ENCODE measurements at regions not wholly inside any gene's neighbourhood (a gene's known extent, or its start where the extent isn't known, plus 50 kb on each side); places are given as distances from the start of the nearest gene placed in this dataset.
A peak's percentile ranks its signal among the peaks of the same experiment; 100 is the strongest.
"Not testable (repeated sequence)": the region's sequence is repeated elsewhere in the genome, so short reads cannot be mapped to it uniquely, and the experiment has no call there.

DNA sequence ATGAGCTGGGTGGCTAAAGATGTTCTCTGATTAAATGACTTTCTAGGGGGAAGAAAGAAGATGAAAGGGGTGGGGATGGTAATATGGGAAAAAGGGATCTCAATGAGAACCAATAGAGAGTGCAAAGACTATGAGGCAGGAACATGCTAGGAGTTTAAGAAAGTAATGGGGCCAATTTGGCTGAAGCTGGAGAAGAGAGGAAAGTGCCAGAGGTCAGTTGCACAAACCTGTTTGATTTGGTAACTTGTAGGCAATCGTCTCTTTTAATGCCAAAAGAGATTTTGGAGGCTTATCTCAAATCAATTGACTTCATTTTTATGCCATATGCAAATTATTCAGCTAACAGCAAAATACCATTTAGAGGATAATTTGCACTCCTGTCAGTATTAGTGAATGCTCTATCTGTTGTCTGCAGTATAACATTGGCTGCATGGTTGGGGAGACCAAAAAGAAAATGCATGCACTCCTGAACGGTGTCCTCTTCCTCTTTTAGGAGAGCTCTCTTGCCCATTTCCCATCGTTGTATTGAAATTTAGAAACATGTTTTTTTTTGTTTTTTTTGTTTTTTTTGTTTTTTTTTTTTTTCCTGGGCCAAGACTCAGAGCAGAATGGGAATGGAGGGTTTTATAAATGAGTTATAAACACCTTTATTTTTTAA, 193.9 kb downstream of the BTBD3 start:
- H3K27ac ChIP-seq = no peak overlapping the region
- H3K27me3 ChIP-seq (replicated peaks; ENCODE audit: insufficient read depth) = no peaks in the 10 kb centered on the region
- DNase-seq (ENCODE audit: low spot score) = no peak
- H3K36me3 ChIP-seq = no peaks in the 10 kb centered on the region
- TF ChIP-seq POLR2AphosphoS5 (IDR thresholded peaks at IDR 0.05) = no peak
- no peak for TF ChIP-seq CTCF (IDR thresholded peaks at IDR 0.05)
- TF ChIP-seq POLR2A (IDR thresholded peaks at IDR 0.05) = no peak
- WGBS = 55% methylated on average over 3 of the region's 3 CpGs
- H3K9me3 ChIP-seq = no peaks in the 10 kb centered on the region
- intact Hi-C loops (cut with DNase I) = no loop called here
- H3K4me3 ChIP-seq = no peak overlapping the region
- H3K4me1 ChIP-seq (replicated peaks) = peaks cover 6% of the 10 kb centered on the region

DNA sequence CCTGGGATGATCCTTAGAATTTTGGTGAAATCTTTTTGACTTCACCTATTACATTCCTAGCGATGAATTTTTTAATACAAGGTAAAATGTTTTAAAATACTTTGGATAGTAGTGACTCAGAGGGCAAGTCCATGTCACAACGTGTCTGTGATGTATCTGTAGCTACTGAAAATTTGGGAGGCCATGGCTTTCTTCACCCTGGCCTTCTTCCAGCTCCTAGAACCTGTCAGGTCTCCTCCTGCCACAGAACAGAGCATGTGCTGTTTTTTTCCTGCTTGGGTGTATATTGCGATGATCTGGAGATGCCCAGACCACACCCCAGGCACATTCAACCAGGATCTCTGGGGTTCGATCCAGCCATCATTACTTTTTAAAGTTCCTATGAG, 194.4 kb downstream of the BTBD3 start:
- TF ChIP-seq POLR2AphosphoS5 (IDR thresholded peaks at IDR 0.05) (no peak), POLR2A (IDR thresholded peaks at IDR 0.05) (no peak), CTCF (IDR thresholded peaks at IDR 0.05) (no peak)
- no peak for DNase-seq (ENCODE audit: low spot score)

DNA sequence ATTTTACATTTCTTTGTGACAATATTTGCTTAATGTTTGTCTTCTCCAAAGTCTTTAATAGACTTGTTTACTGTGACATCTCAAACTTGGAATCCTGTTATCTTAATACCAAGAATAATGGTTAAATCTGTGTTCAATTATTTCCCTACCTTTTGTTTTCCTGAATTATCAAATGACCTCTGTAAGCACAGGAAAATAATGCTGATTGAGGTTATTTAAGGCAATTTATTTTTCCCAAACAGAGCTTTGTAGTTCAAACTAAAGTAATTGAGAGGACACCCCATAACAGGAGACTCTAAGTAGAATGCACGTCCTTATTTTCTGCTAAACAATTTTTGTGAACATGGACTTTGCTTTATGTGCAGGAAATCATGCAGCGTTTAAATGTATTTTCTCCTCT, 195.0 kb downstream of the BTBD3 start:
- TF ChIP-seq POLR2A (IDR thresholded peaks at IDR 0.05) (no peak), POLR2AphosphoS5 (IDR thresholded peaks at IDR 0.05) (no peak), CTCF (IDR thresholded peaks at IDR 0.05) (no peak)
- peaks cover 6% of the 10 kb centered on the region for H3K4me1 ChIP-seq (replicated peaks)
- intact Hi-C loops (cut with DNase I) = no loop called here
- no peak for DNase-seq (ENCODE audit: low spot score)
- H3K36me3 ChIP-seq = no peaks in the 10 kb centered on the region
- no peak overlapping the region for H3K4me3 ChIP-seq
- H3K27ac ChIP-seq = no peak overlapping the region
- no peaks in the 10 kb centered on the region for H3K27me3 ChIP-seq (replicated peaks; ENCODE audit: insufficient read depth)
- 81% methylated on average over 2 of the region's 2 CpGs for WGBS
- no peaks in the 10 kb centered on the region for H3K9me3 ChIP-seq

More for the DNA sequence above, 194.4 kb downstream of the BTBD3 start:
- no peaks in the 10 kb centered on the region for H3K9me3 ChIP-seq
- H3K36me3 ChIP-seq = no peaks in the 10 kb centered on the region
- peaks cover 6% of the 10 kb centered on the region for H3K4me1 ChIP-seq (replicated peaks)
- no peak overlapping the region for H3K4me3 ChIP-seq
- WGBS = 73% methylated on average over 4 of the region's 4 CpGs
- intact Hi-C loops (cut with DNase I) = no loop called here
- H3K27ac ChIP-seq = no peak overlapping the region
- H3K27me3 ChIP-seq (replicated peaks; ENCODE audit: insufficient read depth) = no peaks in the 10 kb centered on the region

- intact Hi-C loops (cut with DNase I) = no loop called here
- Histone ChIP-seq H3K36me3 (no peaks in the 10 kb centered on the region), H3K4me3 (no peak overlapping the region), H3K4me1 (replicated peaks) (peaks cover 6% of the 10 kb centered on the region), H3K27ac (no peak overlapping the region), H3K27me3 (replicated peaks; ENCODE audit: insufficient read depth) (no peaks in the 10 kb centered on the region), H3K9me3 (no peaks in the 10 kb centered on the region)
- 71% methylated on average over 3 of the region's 3 CpGs for WGBS
- TF ChIP-seq POLR2A (IDR thresholded peaks at IDR 0.05) = no peak
- no peak for DNase-seq (ENCODE audit: low spot score)
Observed at GRCh38 chr20:12113075-12113467, 195.4 kb downstream of the BTBD3 start.

DNA sequence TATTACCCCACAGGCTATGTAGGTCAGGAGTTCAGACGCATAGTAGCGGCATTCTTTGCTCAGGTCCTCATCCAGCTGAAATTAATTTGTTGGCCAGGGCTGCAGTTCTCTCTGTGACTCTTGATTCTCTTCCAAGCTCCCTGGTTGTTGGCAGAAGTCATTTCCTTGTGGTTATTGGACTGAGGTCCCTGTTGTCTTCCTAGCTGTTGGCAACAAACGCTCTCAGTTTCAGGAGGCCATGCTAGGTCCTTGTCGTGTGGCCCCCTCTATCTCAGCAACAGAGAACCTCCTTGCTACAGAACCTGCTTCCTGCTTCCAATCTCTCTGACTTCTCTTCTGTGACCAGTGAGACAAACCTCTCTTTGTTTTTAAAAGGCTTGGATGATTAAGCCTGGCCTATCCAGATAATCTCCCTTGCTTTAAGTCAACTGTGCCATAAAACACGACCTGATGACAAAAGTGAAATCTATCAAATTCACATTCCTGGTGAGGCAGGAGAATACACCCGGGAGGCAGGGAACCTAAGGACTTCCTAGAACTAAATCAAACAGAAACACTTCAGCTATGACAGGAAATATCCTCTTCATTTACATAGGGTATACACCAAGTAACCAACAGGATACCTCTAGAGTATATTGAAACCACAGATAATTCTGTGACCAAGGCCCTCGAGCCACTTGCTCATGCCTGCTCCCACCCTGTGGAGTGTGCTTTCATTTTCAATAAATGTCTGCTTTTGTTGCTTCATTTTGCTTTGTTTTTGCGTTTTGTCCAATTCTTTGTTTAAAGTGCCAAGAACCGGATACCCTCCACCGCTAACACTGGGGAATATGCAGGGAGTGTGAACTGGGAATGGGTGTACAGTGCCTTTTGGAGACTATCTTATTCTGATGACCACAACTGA, 196.0 kb downstream of the BTBD3 start:
- no peaks in the 10 kb centered on the region for H3K27me3 ChIP-seq (replicated peaks; ENCODE audit: insufficient read depth)
- intact Hi-C loops (cut with DNase I) = no loop called here
- no peak overlapping the region for H3K4me3 ChIP-seq
- peaks cover 6% of the 10 kb centered on the region for H3K4me1 ChIP-seq (replicated peaks)
- WGBS = 24% methylated on average over 10 of the region's 10 CpGs
- DNase-seq (ENCODE audit: low spot score) = peak; percentile 77
- TF ChIP-seq CTCF (IDR thresholded peaks at IDR 0.05) (no peak), POLR2AphosphoS5 (IDR thresholded peaks at IDR 0.05) (peak; percentile 70)
- no peaks in the 10 kb centered on the region for H3K9me3 ChIP-seq
- peak overlapping the region in 1 of 2 donors; percentile 36 for H3K27ac ChIP-seq
- H3K36me3 ChIP-seq = no peaks in the 10 kb centered on the region

GRCh38 chr20:12129114-12129513, 211.4 kb downstream of the BTBD3 start:
- H3K4me3 ChIP-seq; intact Hi-C loops (cut with DNase I); H3K27ac ChIP-seq; H3K4me1 ChIP-seq (replicated peaks); H3K27me3 ChIP-seq (replicated peaks; ENCODE audit: insufficient read depth); H3K36me3 ChIP-seq; DNase-seq (ENCODE audit: low spot score); H3K9me3 ChIP-seq: not testable (repeated sequence)
- 74% methylated on average over 13 of the region's 13 CpGs for WGBS

DNA sequence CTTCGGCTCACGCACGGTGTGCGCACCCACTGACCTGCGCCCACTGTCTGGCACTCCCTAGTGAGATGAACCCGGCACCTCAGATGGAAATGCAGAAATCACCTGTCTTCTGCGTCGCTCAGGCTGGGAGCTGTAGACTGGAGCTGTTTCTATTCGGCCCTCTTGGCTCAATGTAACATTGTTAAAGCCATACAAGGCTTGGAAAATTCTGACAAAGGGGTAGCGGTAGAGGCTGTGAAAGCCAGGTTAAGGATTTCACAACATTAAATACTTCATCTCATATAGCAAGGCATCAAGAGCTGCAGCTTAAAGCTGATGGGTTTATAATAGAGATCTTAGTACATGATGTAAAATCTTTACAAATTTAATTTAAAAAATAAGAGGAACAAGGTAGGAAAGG, 211.8 kb downstream of the BTBD3 start:
- 89% methylated on average over 10 of the region's 10 CpGs for WGBS

More for the DNA sequence above, 211.8 kb downstream of the BTBD3 start:
- intact Hi-C loops (cut with DNase I); H3K27me3 ChIP-seq (replicated peaks; ENCODE audit: insufficient read depth); H3K4me3 ChIP-seq; H3K4me1 ChIP-seq (replicated peaks); H3K9me3 ChIP-seq; DNase-seq (ENCODE audit: low spot score); H3K27ac ChIP-seq; H3K36me3 ChIP-seq: not testable (repeated sequence)
